Brain microvascular endothelial cell (primary cell): ENCODE measurements at regions not wholly inside any gene's neighbourhood (a gene's known extent, or its start where the extent isn't known, plus 50 kb on each side); places are given as distances from the start of the nearest gene placed in this dataset.

Experiments used
- DNase-seq: peaks from one replicate; pipeline ENCODE4 v3.0.0-alpha.2; 2020
- H3K27ac ChIP-seq: fragments of 250-450 bp; sonication (Bioruptor Pico); 2 replicates; pipeline ENCODE4 v1.5.1; 2020; ENCODE audit warnings: mild to moderate bottlenecking, moderate library complexity
- H3K27me3 ChIP-seq: fragments of 250-450 bp; sonication (Bioruptor Pico); replicated peaks from 2 replicates; pipeline ENCODE4 v1.5.1; 2020; ENCODE audit warnings: mild to moderate bottlenecking
- H3K36me3 ChIP-seq: fragments of 250-450 bp; sonication (Bioruptor Pico); replicated peaks from 2 replicates; pipeline ENCODE4 v1.5.1; 2020; ENCODE audit warnings: mild to moderate bottlenecking
- H3K4me3 ChIP-seq: 2 replicates; pipeline ENCODE4 v1.5.1; 2011; ENCODE audit warnings: low read depth, mild to moderate bottlenecking, control low read depth, low read length, moderate library complexity
- in situ Hi-C: cut with HindIII; loops from 2 replicates; pipeline ENCODE4 v1.10.0; 2017; ENCODE audit warnings: low sequenced_read_pairs, low pct_ligation_motif_present
- TF ChIP-seq, protein P1 (sequence below): IDR thresholded peaks from 2 replicates; pipeline ENCODE4 v1.5.1; 2011; ENCODE audit warnings: low read depth, mild to moderate bottlenecking, moderate library complexity, low read length, control low read depth, inconsistent platforms; ENCODE audit errors: missing control alignments

- TF ChIP-seq, protein P1, sequence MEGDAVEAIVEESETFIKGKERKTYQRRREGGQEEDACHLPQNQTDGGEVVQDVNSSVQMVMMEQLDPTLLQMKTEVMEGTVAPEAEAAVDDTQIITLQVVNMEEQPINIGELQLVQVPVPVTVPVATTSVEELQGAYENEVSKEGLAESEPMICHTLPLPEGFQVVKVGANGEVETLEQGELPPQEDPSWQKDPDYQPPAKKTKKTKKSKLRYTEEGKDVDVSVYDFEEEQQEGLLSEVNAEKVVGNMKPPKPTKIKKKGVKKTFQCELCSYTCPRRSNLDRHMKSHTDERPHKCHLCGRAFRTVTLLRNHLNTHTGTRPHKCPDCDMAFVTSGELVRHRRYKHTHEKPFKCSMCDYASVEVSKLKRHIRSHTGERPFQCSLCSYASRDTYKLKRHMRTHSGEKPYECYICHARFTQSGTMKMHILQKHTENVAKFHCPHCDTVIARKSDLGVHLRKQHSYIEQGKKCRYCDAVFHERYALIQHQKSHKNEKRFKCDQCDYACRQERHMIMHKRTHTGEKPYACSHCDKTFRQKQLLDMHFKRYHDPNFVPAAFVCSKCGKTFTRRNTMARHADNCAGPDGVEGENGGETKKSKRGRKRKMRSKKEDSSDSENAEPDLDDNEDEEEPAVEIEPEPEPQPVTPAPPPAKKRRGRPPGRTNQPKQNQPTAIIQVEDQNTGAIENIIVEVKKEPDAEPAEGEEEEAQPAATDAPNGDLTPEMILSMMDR: no peak
- DNase-seq: no peak
- no peak overlapping the region for H3K4me3 ChIP-seq
- in situ Hi-C loops: no loop called here
- H3K27me3 ChIP-seq: no peaks in the 10 kb centered on the region
- H3K27ac ChIP-seq: no peak overlapping the region
- H3K36me3 ChIP-seq: no peaks in the 10 kb centered on the region
Observed at GRCh38 chr2:240364961-240365775, 70.3 kb upstream of the GPC1 start.

DNA sequence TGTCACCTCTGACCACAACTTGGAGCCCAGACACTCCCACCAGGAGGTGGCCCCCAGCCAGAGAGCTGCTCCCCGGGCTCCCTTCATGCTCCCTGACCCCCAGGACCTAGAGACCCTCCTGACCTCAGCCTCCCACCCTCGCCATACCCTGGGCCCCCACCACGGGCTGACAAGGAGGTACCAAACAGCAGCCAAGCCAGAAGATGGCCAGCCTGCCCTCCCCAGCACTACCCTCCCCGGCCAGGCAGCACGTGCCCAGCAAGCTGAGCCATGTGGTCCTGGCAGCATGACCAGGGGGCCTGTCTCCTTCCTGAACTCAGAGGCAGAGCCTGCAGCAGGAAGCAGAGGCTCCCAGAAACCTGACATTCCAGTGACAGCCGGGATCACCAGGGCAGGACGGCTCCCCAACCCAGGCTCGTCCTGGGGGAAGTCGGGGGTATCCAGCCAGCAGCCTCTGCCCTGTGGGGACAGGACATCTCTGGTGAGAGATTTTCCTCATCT lies 69.4 kb upstream of the GPC1 start:
- TF ChIP-seq, protein P1: no peak
- no peak overlapping the region for H3K27ac ChIP-seq
- in situ Hi-C loops: no loop called here
- DNase-seq: no peak
- H3K27me3 ChIP-seq: no peaks in the 10 kb centered on the region
- H3K4me3 ChIP-seq: no peak overlapping the region
- H3K36me3 ChIP-seq: no peaks in the 10 kb centered on the region

GRCh38 chr2:240366901-240367300 lies 68.6 kb upstream of the GPC1 start:
- H3K4me3 ChIP-seq: no peak overlapping the region
- in situ Hi-C loops: no loop called here
- H3K27me3 ChIP-seq: no peaks in the 10 kb centered on the region
- no peak for DNase-seq
- TF ChIP-seq, protein P1: no peak
- H3K27ac ChIP-seq: no peak overlapping the region
- H3K36me3 ChIP-seq: no peaks in the 10 kb centered on the region

GRCh38 chr2:240367721-240368120 lies 67.7 kb upstream of the GPC1 start:
- no peak overlapping the region for H3K4me3 ChIP-seq
- in situ Hi-C loops: no loop called here
- no peaks in the 10 kb centered on the region for H3K27me3 ChIP-seq
- no peaks in the 10 kb centered on the region for H3K36me3 ChIP-seq
- TF ChIP-seq, protein P1: no peak
- H3K27ac ChIP-seq: no peak overlapping the region
- DNase-seq: no peak

DNA sequence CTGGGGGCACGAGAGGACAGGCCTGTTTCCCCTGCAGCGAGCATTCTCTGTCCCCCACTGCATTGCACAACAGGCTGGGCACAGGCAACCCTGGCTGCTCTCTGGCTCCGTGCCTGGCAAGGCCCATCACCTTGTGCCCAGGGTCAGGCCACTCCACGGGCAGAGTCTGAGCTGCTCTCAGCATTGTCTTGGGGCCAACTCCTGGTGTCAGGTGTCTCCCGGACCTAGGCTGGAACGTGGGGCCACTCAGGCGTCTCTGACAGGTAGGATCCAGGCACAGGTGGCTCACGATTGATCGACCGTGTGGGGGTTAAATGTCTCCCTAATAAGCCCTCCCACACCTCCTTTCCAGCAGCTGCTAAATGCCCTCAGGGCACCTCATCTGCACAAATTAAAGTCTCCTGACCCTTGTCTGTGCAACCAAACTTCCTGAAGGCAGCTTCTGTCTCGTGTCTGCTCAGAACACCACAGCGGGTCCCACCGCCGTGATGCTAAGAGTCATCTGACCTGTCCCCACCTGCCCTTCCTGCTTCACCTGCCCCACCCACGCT lies 66.6 kb upstream of the GPC1 start:
- in situ Hi-C loops: no loop called here
- TF ChIP-seq, protein P1: no peak
- Histone ChIP-seq H3K36me3 (no peaks in the 10 kb centered on the region), H3K27ac (no peak overlapping the region), H3K27me3 (no peaks in the 10 kb centered on the region), H3K4me3 (no peak overlapping the region)
- no peak for DNase-seq
